HG02840 (cell line): ENCODE measurements at regions not wholly inside any gene's neighbourhood (a gene's known extent, or its start where the extent isn't known, plus 50 kb on each side); places are given as distances from the start of the nearest gene placed in this dataset.

ENCODE experiments used
- ATAC-seq: cut with Tn5 transposase; IDR thresholded peaks from one replicate; pipeline ENCODE4 v1.9.1; 2021; ENCODE audit warnings: mild to moderate bottlenecking, moderate library complexity, moderate number of reproducible peaks; ENCODE audit not compliant: unreplicated experiment, low FRiP score

DNA sequence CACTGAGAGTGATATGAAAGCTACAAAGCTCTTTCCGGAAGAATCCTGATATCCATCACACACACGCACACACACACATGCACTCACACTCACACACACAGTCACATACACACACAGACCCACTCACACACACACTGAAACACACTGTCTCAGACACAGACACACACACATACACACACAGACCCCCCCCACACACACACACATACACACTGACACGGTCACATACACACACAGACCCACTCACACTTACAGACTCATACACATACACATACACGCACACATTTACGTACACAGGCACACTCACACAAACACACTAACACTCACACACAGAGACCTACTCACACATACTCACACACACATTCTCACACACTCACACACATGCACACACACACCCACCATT, 58.6 kb downstream of the LIG4 start:
- ATAC-seq, result no peak

DNA sequence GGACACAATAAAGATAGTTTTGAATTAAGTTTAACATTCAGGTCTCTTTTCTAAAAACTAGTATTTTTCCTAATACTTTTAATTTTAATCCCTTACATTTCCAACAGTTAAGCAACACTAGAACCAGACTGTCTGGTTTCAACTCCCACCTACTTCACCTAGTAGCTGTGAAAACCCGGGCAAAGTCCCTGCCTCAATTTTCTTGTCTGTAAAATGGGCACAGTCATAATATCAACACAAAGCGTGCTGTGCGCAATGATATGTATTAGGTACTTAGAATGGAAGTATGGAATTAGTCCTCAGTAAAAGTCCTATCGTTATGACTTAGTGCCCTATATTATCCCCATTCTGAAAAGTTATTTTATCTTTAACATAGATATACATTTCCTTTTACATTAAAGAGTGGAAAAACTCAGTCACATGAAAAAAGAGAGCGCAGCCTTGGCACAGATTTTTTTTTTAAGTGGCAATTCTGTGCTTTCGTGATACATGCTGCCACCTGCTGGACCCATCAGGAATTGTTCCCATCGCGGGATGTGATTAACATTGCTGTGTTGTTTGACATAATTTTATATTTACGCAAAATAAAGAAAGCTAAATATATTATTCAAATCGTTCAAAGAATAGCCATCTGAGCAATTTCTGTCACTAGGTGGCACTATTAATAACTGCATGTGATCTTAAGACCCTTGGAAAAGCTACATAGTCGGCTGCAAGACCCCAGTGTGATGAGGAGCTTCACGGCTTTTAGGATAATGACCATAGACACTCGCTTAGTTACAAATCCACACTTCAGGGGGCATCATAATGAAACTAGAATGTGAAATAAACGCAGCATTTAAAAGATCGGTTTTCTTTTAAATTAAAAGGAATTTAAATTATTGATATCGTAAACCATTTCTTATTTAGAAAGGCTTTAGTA, 59.9 kb downstream of the LIG4 start:
- no peak for ATAC-seq

DNA sequence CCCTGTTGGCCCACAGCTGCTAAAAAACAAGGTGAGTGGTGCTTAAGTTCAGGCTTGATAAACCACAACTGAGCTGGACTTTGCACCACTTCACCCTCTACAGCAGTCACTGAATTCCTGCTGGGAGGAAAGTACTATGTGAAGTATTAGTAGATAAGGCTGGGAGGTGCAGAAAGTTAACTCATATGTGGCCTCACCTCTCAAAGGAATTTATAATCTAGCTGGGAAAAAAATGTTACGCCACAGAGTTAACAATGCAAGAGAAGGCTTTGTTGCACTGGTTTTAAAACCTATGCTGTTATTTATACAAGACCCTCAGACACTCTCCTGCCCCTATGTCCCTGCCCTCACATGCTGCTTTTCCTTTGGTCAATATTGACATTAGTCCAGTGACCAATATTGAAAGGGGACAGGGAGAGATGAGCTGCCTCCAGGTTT, 60.9 kb downstream of the LIG4 start:
- no peak for ATAC-seq

GRCh38 chr13:108146642-108147041, 68.7 kb downstream of the LIG4 start:
- no peak for ATAC-seq

- ATAC-seq, result no peak
These were observed 72.5 kb downstream of the LIG4 start for GRCh38 chr13:108142702-108143436.

GRCh38 chr13:108137176-108137575, 78.2 kb downstream of the LIG4 start:
- ATAC-seq, result no peak

DNA sequence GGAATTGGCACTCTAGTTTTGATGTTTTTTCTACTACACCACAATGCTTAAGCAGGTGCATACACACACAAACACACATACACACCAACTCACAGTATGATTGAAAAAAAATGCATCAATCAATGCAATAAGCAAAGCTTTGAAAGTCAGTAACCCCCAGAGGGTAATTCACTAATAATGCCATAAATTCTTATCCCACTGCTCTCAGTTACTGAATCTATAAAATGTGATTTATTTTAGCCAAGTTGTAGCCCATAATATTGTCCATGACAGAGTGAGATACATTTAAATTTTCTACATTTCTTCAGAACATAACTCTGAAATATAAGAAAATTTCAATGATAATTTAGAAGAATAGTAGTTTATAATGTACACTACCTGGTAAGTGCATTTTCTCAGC, 87.9 kb downstream of the LIG4 start:
- ATAC-seq, result no peak

DNA sequence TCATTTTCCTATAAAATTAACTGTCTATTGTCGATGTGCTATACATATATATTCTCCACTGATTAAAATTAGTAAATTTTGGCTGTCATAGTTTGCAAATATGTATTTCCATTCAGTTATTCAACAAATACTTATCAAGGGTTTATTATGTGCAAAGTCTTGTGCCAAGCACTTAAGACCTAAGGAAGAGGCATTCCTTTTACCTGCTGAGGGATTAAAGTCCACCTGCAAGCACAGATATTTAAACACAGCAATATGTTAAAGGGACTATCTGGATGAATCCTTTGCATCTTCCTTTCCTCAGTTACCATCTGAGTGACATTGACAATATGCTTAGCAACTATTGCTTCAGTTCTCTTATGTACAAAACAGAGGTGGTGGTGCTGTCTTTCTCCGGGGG, 89.3 kb downstream of the LIG4 start:
- ATAC-seq, result no peak

GRCh38 chr13:108121406-108121805, 93.9 kb downstream of the LIG4 start:
- no peak for ATAC-seq

GRCh38 chr13:108120856-108121255, 94.5 kb downstream of the LIG4 start:
- ATAC-seq, result no peak

DNA sequence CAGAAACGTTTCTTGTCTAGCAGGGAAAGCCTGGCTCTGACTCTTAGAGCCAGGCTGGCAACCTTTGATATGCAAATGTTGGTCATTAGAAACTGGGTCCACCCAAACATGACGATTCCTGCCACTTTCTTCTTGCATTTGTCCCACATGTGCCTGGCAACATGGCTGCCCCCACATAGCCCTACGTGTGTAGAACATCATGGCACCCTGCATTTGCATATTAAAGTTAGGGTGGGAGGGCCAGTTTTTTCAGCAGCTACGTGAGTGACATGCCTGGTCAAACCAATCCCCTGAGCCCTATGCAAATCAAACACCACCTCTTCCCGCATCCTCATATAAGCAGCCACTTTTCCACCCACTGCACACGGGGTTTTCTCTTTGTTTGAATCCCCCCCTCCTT, 95.0 kb downstream of the LIG4 start:
- ATAC-seq, result no peak

GRCh38 chr13:108115738-108116137, 99.6 kb downstream of the LIG4 start:
- no peak for ATAC-seq

DNA sequence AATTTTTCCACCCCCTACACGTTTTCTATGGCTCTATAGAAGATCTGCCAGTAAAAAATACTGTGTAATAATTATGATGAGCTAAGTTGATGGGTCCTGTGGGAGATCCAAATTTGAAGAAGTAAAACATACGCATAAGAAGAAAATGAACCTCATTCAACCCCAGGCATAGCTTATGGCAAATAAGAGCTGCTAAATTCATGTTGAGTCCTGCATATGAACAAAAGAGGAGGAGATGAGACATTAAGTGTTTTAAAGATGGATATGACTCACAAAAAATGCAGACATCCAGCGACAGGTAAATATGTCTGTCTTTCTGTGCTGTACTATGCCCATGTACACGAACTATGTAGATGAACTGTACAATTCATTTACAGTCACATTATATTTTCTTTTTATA, 101.9 kb downstream of the LIG4 start:
- ATAC-seq, result no peak

GRCh38 chr13:108104736-108105135, 110.6 kb downstream of the LIG4 start:
- ATAC-seq, result no peak

- no peak for ATAC-seq
These were observed 112.6 kb downstream of the LIG4 start for GRCh38 chr13:108102771-108103170.

GRCh38 chr13:108096301-108096915, 118.9 kb downstream of the LIG4 start:
- ATAC-seq, result no peak

DNA sequence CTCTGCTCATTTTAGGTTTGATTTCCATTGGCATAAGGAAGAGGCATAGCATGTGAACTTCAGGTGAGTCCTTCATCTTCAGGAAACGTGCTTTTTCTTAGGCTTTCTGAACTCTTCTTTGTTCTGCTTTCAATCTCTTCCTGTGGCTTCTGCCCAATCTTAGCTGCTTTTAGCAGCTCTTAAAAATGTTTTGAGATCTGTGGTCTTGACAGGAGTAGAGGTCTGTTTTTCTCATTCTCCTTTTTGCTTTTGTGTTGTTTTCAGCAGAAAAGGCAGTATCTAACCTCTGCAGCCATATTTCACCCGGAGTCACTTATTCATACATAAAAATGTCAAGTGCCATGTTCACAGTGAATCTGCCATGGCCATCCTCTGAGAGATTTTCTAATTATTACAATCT, 120.3 kb downstream of the LIG4 start:
- no peak for ATAC-seq

DNA sequence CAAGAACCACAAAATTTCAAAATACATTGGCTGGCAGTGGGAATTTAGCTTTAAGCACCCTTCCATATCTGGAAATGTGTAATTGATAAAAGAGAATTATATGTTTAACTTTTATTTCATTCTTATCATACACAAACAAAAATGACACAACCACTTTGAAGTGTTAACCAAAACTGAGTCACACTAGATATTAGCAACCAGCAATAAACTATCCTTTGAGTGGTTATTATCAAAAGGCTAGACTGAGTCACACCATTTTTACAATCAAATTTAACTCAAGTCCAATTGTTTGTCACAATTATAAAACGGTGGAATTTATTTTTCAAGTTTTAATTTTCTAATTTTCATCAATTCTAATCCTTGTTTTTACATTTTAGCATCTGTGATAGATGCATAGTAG, 121.7 kb downstream of the LIG4 start:
- no peak for ATAC-seq

DNA sequence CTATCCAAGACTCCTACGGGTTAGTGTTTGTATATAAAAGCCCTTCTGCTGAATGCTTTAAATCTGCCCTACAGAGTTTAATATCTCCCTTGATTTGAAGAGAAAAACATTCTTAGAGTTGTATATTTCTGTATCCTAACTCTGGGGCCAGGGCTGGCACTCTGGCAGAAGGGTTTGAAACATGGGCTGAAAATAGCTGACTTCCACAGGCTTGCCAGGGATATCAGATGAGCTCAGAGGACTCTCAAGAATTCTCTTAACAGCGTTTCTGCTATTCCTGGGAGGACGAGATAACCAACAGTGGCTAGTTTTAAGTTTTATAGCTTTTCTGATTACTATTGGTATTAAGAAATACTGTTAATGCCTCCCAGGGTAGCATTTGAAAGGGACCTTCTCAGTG, 127.5 kb downstream of the LIG4 start:
- ATAC-seq, result no peak

GRCh38 chr13:108086678-108087077, 128.7 kb downstream of the LIG4 start:
- ATAC-seq, result no peak

DNA sequence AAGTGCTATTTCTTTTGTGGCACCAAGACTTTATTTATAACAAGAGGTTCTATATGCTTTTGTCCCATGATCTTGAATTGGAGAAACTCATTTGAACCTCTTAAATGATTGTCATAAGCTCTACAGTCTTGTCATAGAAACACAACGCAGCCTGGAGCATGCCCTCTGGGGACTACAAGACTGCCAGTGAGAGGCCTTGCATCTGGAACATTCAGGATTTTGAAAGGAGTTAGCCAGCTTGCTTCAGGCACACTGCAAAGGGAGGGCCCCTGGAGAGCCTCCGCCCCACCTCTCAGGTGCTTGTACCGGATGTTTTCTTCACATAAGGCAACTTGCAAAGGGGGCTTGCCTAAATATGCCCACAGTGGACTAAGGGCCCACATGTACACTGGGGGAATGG, 130.5 kb downstream of the LIG4 start:
- no peak for ATAC-seq
